Hepatocyte (in vitro differentiated cells): ENCODE measurements at regions not wholly inside any gene's neighbourhood (a gene's known extent, or its start where the extent isn't known, plus 50 kb on each side); places are given as distances from the start of the nearest gene placed in this dataset.

ENCODE experiments used
- DNase-seq: peaks from one replicate; pipeline ENCODE4 v3.0.0-alpha.2; 2016; ENCODE audit warnings: low spot score
- H2AFZ ChIP-seq: fragments of 200-600 bp; sonication (generic); 2 replicates; pipeline ENCODE4 v1.6.0; 2016; ENCODE audit warnings: antibody characterized with exemption, mild to moderate bottlenecking
- H3K27ac ChIP-seq: fragments of 200-600 bp; sonication (generic); 2 replicates; pipeline ENCODE4 v1.5.1; 2016; ENCODE audit warnings: mild to moderate bottlenecking
- H3K27me3 ChIP-seq: fragments of 200-600 bp; sonication (generic); 2 replicates; pipeline ENCODE4 v1.6.1; 2016
- H3K36me3 ChIP-seq: fragments of 200-600 bp; sonication (generic); replicated peaks from 2 replicates; pipeline ENCODE4 v1.5.1; 2016; ENCODE audit warnings: low read depth; ENCODE audit not compliant: insufficient read depth
- H3K4me1 ChIP-seq: fragments of 200-600 bp; sonication (generic); 2 replicates; pipeline ENCODE4 v1.5.1; 2016; ENCODE audit warnings: mild to moderate bottlenecking, moderate library complexity; ENCODE audit not compliant: insufficient read depth
- H3K4me2 ChIP-seq: fragments of 200-600 bp; sonication (generic); 2 replicates; pipeline ENCODE4 v1.6.0; 2016
- H3K4me3 ChIP-seq: fragments of 200-600 bp; sonication (generic); 2 replicates; pipeline ENCODE4 v1.5.1; 2016; ENCODE audit warnings: mild to moderate bottlenecking
- H3K79me2 ChIP-seq: fragments of 200-600 bp; sonication (generic); 2 replicates; pipeline ENCODE4 v1.6.0; 2017; ENCODE audit warnings: mild to moderate bottlenecking
- H3K9me2 ChIP-seq: fragments of 200-600 bp; sonication (generic); replicated peaks from 2 replicates; pipeline ENCODE4 v1.6.0; 2017; ENCODE audit warnings: mild to moderate bottlenecking; ENCODE audit not compliant: insufficient read depth
- H3K9me3 ChIP-seq: fragments of 200-600 bp; sonication (generic); 2 replicates; pipeline ENCODE4 v1.5.1; 2016; ENCODE audit warnings: low read depth, mild to moderate bottlenecking
- H4K20me1 ChIP-seq: fragments of 200-600 bp; sonication (generic); 2 replicates; pipeline ENCODE4 v1.6.0; 2016; ENCODE audit warnings: mild to moderate bottlenecking; ENCODE audit not compliant: insufficient read depth, poor library complexity, severe bottlenecking
- CTCF ChIP-seq: fragments of 200-600 bp; sonication (generic); IDR thresholded peaks from 2 replicates; pipeline ENCODE4 v1.5.1; 2016; ENCODE audit warnings: antibody characterized with exemption, mild to moderate bottlenecking; ENCODE audit not compliant: poor library complexity
- EZH2 ChIP-seq: fragments of 200-600 bp; sonication (generic); IDR thresholded peaks from 2 replicates; pipeline ENCODE4 v1.6.1; 2016; ENCODE audit warnings: antibody characterized with exemption, mild to moderate bottlenecking, borderline replicate concordance
- EZH2phosphoT487 ChIP-seq: fragments of 200-600 bp; sonication (generic); IDR thresholded peaks from one replicate; pipeline ENCODE4 v1.6.1; 2018; ENCODE audit warnings: antibody characterized with exemption, mild to moderate bottlenecking, low read depth, moderate library complexity; ENCODE audit not compliant: unreplicated experiment, severe bottlenecking
- WGBS: methylation state at CpG from one replicate; pipeline ENCODE4 v1.1.6; 2016; ENCODE audit warnings: low lambda C conversion rate; ENCODE audit errors: missing lambda C conversion rate; 5-methylcytosine and 5-hydroxymethylcytosine counted together

GRCh38 chr1:244196571-244197285 lies 145.6 kb downstream of the ZBTB18 start:
- H3K4me2 ChIP-seq, result no peak overlapping the region
- no peaks in the 10 kb centered on the region for H3K9me2 ChIP-seq
- no peaks in the 10 kb centered on the region for H3K9me3 ChIP-seq
- 86% methylated on average over 6 of the region's 6 CpGs for WGBS
- no peaks in the 10 kb centered on the region for H4K20me1 ChIP-seq
- no peaks in the 10 kb centered on the region for H3K4me1 ChIP-seq
- H3K79me2 ChIP-seq, result no peaks in the 10 kb centered on the region
- no peak overlapping the region for H3K27ac ChIP-seq
- DNase-seq, result no peak
- H3K27me3 ChIP-seq, result no peaks in the 10 kb centered on the region
- no peak for TF ChIP-seq EZH2phosphoT487
- TF ChIP-seq CTCF, result no peak
- no peak for TF ChIP-seq EZH2
- H3K4me3 ChIP-seq, result no peak overlapping the region
- no peaks in the 10 kb centered on the region for H3K36me3 ChIP-seq
- no peak overlapping the region for H2AFZ ChIP-seq

DNA sequence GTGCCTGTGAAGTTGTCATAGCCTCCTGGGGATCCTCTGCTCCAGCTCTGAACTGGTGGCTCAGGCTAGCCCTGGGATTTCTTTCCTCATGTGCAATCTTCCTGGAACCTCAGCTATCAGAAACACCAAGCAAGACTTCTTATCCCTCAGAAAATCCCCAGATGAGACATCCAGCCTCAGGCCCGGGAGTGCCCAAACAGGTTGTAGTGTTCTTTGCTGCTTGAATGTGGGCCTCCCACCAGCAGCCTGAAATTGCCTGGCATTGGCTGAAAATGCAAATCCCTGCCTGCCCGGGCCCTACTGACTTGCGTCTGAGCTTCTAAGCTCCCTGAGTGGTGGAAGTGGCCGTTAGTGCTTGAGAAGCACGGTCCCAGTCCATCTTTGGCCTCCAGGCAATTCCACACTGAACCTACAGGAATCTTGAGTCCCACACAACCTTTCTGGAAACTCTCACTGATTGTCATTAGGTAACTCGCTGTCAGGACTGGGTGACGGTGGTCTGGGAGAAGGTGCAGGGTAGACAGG lies 146.8 kb downstream of the ZBTB18 start:
- Histone ChIP-seq H3K9me3 (no peaks in the 10 kb centered on the region), H3K27me3 (no peaks in the 10 kb centered on the region), H3K4me2 (no peak overlapping the region), H3K4me1 (no peaks in the 10 kb centered on the region), H3K4me3 (no peak overlapping the region), H3K27ac (no peak overlapping the region), H3K9me2 (no peaks in the 10 kb centered on the region), H3K36me3 (no peaks in the 10 kb centered on the region), H3K79me2 (no peaks in the 10 kb centered on the region), H4K20me1 (no peaks in the 10 kb centered on the region), H2AFZ (no peak overlapping the region)
- 64% methylated on average over 7 of the region's 7 CpGs for WGBS
- TF ChIP-seq EZH2, result no peak
- no peak for TF ChIP-seq CTCF
- TF ChIP-seq EZH2phosphoT487, result no peak
- peak; percentile 26 for DNase-seq

GRCh38 chr1:244199902-244200301 lies 148.8 kb downstream of the ZBTB18 start:
- no peak for DNase-seq
- H3K27me3 ChIP-seq, result no peaks in the 10 kb centered on the region
- 100% methylated on average over 4 of the region's 4 CpGs for WGBS
- no peaks in the 10 kb centered on the region for H3K79me2 ChIP-seq
- no peak overlapping the region for H3K4me3 ChIP-seq
- no peaks in the 10 kb centered on the region for H3K4me1 ChIP-seq
- H3K27ac ChIP-seq, result no peak overlapping the region
- no peaks in the 10 kb centered on the region for H4K20me1 ChIP-seq
- no peaks in the 10 kb centered on the region for H3K36me3 ChIP-seq
- TF ChIP-seq EZH2 (no peak), CTCF (no peak), EZH2phosphoT487 (no peak)
- H3K9me2 ChIP-seq, result no peaks in the 10 kb centered on the region
- H3K4me2 ChIP-seq, result no peak overlapping the region
- no peaks in the 10 kb centered on the region for H3K9me3 ChIP-seq
- no peak overlapping the region for H2AFZ ChIP-seq
